ENCODE measurements at regions not wholly inside any gene's neighbourhood (a gene's known extent, or its start where the extent isn't known, plus 50 kb on each side); places are given as distances from the start of the nearest gene placed in this dataset.

- TF ChIP-seq CEBPB (IDR thresholded peaks at IDR 0.05; ENCODE audit: low read depth, low read length) (no peak), TCF12 (IDR thresholded peaks at IDR 0.05; ENCODE audit: low read depth, low read length) (no peak), MAFK (IDR thresholded peaks at IDR 0.05; ENCODE audit: low read depth, low read length) (no peak), CHD2 (IDR thresholded peaks at IDR 0.05; ENCODE audit: low read length) (no peak), SAP30 (IDR thresholded peaks at IDR 0.05; ENCODE audit: insufficient read depth, insufficient replicate concordance, low read length) (no peak), SIRT6 (IDR thresholded peaks at IDR 0.05; ENCODE audit: low read length) (no peak), EGR1 (IDR thresholded peaks at IDR 0.05; ENCODE audit: borderline replicate concordance, low read depth, low read length) (no peak)
- TF ChIP-seq, protein P1, sequence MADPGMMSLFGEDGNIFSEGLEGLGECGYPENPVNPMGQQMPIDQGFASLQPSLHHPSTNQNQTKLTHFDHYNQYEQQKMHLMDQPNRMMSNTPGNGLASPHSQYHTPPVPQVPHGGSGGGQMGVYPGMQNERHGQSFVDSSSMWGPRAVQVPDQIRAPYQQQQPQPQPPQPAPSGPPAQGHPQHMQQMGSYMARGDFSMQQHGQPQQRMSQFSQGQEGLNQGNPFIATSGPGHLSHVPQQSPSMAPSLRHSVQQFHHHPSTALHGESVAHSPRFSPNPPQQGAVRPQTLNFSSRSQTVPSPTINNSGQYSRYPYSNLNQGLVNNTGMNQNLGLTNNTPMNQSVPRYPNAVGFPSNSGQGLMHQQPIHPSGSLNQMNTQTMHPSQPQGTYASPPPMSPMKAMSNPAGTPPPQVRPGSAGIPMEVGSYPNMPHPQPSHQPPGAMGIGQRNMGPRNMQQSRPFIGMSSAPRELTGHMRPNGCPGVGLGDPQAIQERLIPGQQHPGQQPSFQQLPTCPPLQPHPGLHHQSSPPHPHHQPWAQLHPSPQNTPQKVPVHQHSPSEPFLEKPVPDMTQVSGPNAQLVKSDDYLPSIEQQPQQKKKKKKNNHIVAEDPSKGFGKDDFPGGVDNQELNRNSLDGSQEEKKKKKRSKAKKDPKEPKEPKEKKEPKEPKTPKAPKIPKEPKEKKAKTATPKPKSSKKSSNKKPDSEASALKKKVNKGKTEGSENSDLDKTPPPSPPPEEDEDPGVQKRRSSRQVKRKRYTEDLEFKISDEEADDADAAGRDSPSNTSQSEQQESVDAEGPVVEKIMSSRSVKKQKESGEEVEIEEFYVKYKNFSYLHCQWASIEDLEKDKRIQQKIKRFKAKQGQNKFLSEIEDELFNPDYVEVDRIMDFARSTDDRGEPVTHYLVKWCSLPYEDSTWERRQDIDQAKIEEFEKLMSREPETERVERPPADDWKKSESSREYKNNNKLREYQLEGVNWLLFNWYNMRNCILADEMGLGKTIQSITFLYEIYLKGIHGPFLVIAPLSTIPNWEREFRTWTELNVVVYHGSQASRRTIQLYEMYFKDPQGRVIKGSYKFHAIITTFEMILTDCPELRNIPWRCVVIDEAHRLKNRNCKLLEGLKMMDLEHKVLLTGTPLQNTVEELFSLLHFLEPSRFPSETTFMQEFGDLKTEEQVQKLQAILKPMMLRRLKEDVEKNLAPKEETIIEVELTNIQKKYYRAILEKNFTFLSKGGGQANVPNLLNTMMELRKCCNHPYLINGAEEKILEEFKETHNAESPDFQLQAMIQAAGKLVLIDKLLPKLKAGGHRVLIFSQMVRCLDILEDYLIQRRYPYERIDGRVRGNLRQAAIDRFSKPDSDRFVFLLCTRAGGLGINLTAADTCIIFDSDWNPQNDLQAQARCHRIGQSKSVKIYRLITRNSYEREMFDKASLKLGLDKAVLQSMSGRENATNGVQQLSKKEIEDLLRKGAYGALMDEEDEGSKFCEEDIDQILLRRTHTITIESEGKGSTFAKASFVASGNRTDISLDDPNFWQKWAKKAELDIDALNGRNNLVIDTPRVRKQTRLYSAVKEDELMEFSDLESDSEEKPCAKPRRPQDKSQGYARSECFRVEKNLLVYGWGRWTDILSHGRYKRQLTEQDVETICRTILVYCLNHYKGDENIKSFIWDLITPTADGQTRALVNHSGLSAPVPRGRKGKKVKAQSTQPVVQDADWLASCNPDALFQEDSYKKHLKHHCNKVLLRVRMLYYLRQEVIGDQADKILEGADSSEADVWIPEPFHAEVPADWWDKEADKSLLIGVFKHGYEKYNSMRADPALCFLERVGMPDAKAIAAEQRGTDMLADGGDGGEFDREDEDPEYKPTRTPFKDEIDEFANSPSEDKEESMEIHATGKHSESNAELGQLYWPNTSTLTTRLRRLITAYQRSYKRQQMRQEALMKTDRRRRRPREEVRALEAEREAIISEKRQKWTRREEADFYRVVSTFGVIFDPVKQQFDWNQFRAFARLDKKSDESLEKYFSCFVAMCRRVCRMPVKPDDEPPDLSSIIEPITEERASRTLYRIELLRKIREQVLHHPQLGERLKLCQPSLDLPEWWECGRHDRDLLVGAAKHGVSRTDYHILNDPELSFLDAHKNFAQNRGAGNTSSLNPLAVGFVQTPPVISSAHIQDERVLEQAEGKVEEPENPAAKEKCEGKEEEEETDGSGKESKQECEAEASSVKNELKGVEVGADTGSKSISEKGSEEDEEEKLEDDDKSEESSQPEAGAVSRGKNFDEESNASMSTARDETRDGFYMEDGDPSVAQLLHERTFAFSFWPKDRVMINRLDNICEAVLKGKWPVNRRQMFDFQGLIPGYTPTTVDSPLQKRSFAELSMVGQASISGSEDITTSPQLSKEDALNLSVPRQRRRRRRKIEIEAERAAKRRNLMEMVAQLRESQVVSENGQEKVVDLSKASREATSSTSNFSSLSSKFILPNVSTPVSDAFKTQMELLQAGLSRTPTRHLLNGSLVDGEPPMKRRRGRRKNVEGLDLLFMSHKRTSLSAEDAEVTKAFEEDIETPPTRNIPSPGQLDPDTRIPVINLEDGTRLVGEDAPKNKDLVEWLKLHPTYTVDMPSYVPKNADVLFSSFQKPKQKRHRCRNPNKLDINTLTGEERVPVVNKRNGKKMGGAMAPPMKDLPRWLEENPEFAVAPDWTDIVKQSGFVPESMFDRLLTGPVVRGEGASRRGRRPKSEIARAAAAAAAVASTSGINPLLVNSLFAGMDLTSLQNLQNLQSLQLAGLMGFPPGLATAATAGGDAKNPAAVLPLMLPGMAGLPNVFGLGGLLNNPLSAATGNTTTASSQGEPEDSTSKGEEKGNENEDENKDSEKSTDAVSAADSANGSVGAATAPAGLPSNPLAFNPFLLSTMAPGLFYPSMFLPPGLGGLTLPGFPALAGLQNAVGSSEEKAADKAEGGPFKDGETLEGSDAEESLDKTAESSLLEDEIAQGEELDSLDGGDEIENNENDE (IDR thresholded peaks at IDR 0.05; ENCODE audit: insufficient replicate concordance, low read length), result no peak
Measured at GRCh38 chr2:16359961-16360360, 305.7 kb downstream of the CYRIA start (continued).

Data from H1 (cell line).